PC-3 (cell line): ENCODE measurements at regions not wholly inside any gene's neighbourhood (a gene's known extent, or its start where the extent isn't known, plus 50 kb on each side); places are given as distances from the start of the nearest gene placed in this dataset.

Source experiments
- ATAC-seq: fragments of 200-7000 bp; cut with Tn5 transposase; 2 replicates; pipeline ENCODE4 v1.9.1; 2020; ENCODE audit warnings: mild to moderate bottlenecking, moderate library complexity
- BruUV-seq: library from RNA; stranded (reverse); fragments of 400-500 nt; replicated peaks from 2 replicates; lab custom pipeline; 2021; lab: Mats Ljungman, UMichigan
- CTCF ChIA-PET: fragments of 300-600 bp; sonication (Branson Sonifier 250); formaldehyde crosslinking; loops from one replicate; lab custom pipeline; 2022; ENCODE audit warnings: antibody characterized with exemption; lab: Charles Lee
- POLR2A ChIA-PET: fragments of 300-600 bp; sonication (Branson Sonifier 250); formaldehyde crosslinking; loops from one replicate; lab custom pipeline; 2022; ENCODE audit warnings: antibody characterized with exemption; ENCODE audit not compliant: unreplicated experiment; lab: Charles Lee
- DNase-seq: peaks from one replicate; pipeline ENCODE4 v3.0.0-alpha.2; 2015
- H2AFZ ChIP-seq: fragments of 300-600 bp; sonication (generic); 2 replicates; pipeline ENCODE4 v1.6.0; 2016; ENCODE audit warnings: antibody characterized with exemption, low read length
- H3F3A ChIP-seq: fragments of 300-600 bp; sonication (generic); one replicate; pipeline ENCODE4 v1.6.0; 2017; ENCODE audit warnings: antibody characterized with exemption, low read length, control low read depth, mild to moderate bottlenecking; ENCODE audit not compliant: unreplicated experiment
- H3K27ac ChIP-seq: fragments of 300-600 bp; sonication (generic); 2 replicates; pipeline ENCODE4 v1.5.1; 2016; ENCODE audit warnings: mild to moderate bottlenecking, low read length
- H3K27me3 ChIP-seq: fragments of 300-600 bp; sonication (generic); 2 replicates; pipeline ENCODE4 v1.6.1; 2016; ENCODE audit warnings: low read length, mixed read lengths
- H3K36me3 ChIP-seq: fragments of 300-600 bp; sonication (generic); 2 replicates; pipeline ENCODE4 v1.6.1; 2016; ENCODE audit warnings: low read depth, mixed run types, low read length, mixed read lengths
- H3K4me1 ChIP-seq: fragments of 300-600 bp; sonication (generic); 2 replicates; pipeline ENCODE4 v1.5.1; 2016; ENCODE audit warnings: low read length; ENCODE audit not compliant: insufficient read depth
- H3K4me2 ChIP-seq: fragments of 300-600 bp; sonication (generic); 2 replicates; pipeline ENCODE4 v1.6.0; 2016; ENCODE audit warnings: low read length
- H3K4me3 ChIP-seq: fragments of 300-600 bp; sonication (generic); 2 replicates; pipeline ENCODE4 v1.5.1; 2016; ENCODE audit warnings: mild to moderate bottlenecking, low read length, mixed read lengths
- H3K79me2 ChIP-seq: fragments of 300-600 bp; sonication (generic); 2 replicates; pipeline ENCODE4 v1.6.1; 2017; ENCODE audit warnings: low read length, mixed read lengths
- H3K9ac ChIP-seq: fragments of 300-600 bp; sonication (generic); 2 replicates; pipeline ENCODE4 v1.6.0; 2016; ENCODE audit warnings: mild to moderate bottlenecking, low read length
- H3K9me2 ChIP-seq: fragments of 300-600 bp; sonication (generic); replicated peaks from 2 replicates; pipeline ENCODE4 v1.6.1; 2016; ENCODE audit warnings: mixed run types, low read length, mixed read lengths
- H3K9me3 ChIP-seq: fragments of 300-600 bp; sonication (generic); 2 replicates; pipeline ENCODE4 v1.6.1; 2016; ENCODE audit warnings: low read length, mixed read lengths
- H4K20me1 ChIP-seq: fragments of 300-600 bp; sonication (generic); 2 replicates; pipeline ENCODE4 v1.6.1; 2016; ENCODE audit warnings: low read length, mixed read lengths
- EZH2 ChIP-seq: fragments of 300-600 bp; sonication (generic); IDR thresholded peaks from one replicate; pipeline ENCODE4 v1.6.1; 2017; ENCODE audit warnings: antibody characterized with exemption, mild to moderate bottlenecking, low read length; ENCODE audit not compliant: unreplicated experiment
- EZH2phosphoT487 ChIP-seq: fragments of 300-600 bp; sonication (generic); IDR thresholded peaks from 2 replicates; pipeline ENCODE4 v1.6.1; 2018; ENCODE audit warnings: mild to moderate bottlenecking, antibody characterized with exemption, low read length, borderline replicate concordance
- intact Hi-C: fragments of 100-400 bp; cut with micrococcal nuclease; formaldehyde crosslinking; loops from 2 replicates; pipeline ENCODE4 v1.9.0; 2023
- TF ChIP-seq, protein P1 (sequence below): fragments of 300-600 bp; sonication (generic); conservative IDR thresholded peaks from 2 replicates; pipeline ENCODE4 v1.5.1; 2017; ENCODE audit warnings: antibody characterized with exemption, low read depth, mild to moderate bottlenecking, low read length

GRCh38 chr18:43879415-43879814 lies 602.1 kb upstream of the SYT4 start:
- Histone ChIP-seq H3K4me3 (no peak overlapping the region), H3K9ac (no peak overlapping the region), H3F3A (no peaks in the 10 kb centered on the region), H3K4me2 (no peak overlapping the region), H3K36me3 (no peaks in the 10 kb centered on the region), H3K4me1 (0 out of 2 replicates have a peak, but pooled peaks cover 5% of the 10 kb centered on the region), H3K27me3 (no peaks in the 10 kb centered on the region), H3K27ac (no peak overlapping the region), H2AFZ (no peak overlapping the region), H3K9me2 (no peaks in the 10 kb centered on the region), H3K9me3 (no peaks in the 10 kb centered on the region), H4K20me1 (no peaks in the 10 kb centered on the region), H3K79me2 (no peaks in the 10 kb centered on the region)
- DNase-seq (no peak), ATAC-seq (no peak)
- POLR2A ChIA-PET, result no interaction called here
- intact Hi-C loops, result no loop called here
- TF ChIP-seq, protein P1, sequence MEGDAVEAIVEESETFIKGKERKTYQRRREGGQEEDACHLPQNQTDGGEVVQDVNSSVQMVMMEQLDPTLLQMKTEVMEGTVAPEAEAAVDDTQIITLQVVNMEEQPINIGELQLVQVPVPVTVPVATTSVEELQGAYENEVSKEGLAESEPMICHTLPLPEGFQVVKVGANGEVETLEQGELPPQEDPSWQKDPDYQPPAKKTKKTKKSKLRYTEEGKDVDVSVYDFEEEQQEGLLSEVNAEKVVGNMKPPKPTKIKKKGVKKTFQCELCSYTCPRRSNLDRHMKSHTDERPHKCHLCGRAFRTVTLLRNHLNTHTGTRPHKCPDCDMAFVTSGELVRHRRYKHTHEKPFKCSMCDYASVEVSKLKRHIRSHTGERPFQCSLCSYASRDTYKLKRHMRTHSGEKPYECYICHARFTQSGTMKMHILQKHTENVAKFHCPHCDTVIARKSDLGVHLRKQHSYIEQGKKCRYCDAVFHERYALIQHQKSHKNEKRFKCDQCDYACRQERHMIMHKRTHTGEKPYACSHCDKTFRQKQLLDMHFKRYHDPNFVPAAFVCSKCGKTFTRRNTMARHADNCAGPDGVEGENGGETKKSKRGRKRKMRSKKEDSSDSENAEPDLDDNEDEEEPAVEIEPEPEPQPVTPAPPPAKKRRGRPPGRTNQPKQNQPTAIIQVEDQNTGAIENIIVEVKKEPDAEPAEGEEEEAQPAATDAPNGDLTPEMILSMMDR, result no peak
- TF ChIP-seq EZH2phosphoT487 (no peak), EZH2 (no peak)
- no TSS peak for BruUV-seq
- CTCF ChIA-PET, result no interaction called here

DNA sequence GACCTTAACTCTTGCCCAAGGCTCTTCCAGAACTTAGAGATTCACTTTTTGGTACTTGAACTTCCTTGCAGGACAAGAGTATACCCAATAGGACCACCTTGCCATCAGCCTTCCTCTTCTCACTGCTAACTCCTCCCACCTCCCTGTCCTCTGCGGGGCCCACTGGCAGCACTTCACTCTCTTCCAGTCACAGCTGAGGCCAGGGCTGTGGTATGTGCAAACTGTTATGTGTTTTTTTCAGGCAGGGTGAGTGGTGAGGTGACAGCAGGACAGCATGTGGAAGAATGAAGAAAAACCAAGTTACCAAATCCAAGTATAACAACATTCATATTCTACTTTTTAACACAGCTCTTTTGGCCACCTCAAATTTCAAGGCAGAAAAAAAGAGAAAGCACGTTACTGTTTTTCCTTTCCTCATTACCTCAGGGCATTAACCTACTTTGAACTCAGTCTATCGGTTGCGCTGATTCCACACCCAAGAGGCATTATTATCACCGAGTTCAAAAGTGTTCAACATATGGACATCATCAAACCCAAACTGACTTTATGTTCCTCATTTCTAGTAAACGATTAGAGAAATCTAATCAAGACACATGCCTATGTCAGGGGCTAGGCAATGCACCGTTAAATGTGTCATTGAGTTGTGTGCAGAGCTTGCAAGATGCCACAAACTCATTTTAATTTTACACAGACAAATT lies 605.2 kb upstream of the SYT4 start:
- Histone ChIP-seq H3K4me1 (no peaks in the 10 kb centered on the region), H3K4me3 (no peak overlapping the region), H3K36me3 (no peaks in the 10 kb centered on the region), H3K9me2 (no peaks in the 10 kb centered on the region), H3F3A (no peaks in the 10 kb centered on the region), H3K9ac (no peak overlapping the region), H3K27ac (no peak overlapping the region), H3K27me3 (no peaks in the 10 kb centered on the region), H4K20me1 (no peaks in the 10 kb centered on the region), H3K79me2 (no peaks in the 10 kb centered on the region), H2AFZ (no peak overlapping the region), H3K9me3 (no peaks in the 10 kb centered on the region), H3K4me2 (no peak overlapping the region)
- BruUV-seq, result no TSS peak
- CTCF ChIA-PET, result no interaction called here
- no peak for TF ChIP-seq EZH2
- TF ChIP-seq, protein P1, result no peak
- TF ChIP-seq EZH2phosphoT487, result no peak
- POLR2A ChIA-PET, result no interaction called here
- intact Hi-C loops, result no loop called here
- ATAC-seq (no peak), DNase-seq (no peak)

- Histone ChIP-seq H3K4me2 (no peak overlapping the region), H3K9ac (no peak overlapping the region), H3K4me3 (no peak overlapping the region), H3K9me2 (no peaks in the 10 kb centered on the region), H3K36me3 (no peaks in the 10 kb centered on the region), H3F3A (no peaks in the 10 kb centered on the region), H3K79me2 (no peaks in the 10 kb centered on the region), H2AFZ (no peak overlapping the region), H3K27me3 (no peaks in the 10 kb centered on the region), H3K4me1 (no peaks in the 10 kb centered on the region), H4K20me1 (no peaks in the 10 kb centered on the region), H3K27ac (no peak overlapping the region), H3K9me3 (no peaks in the 10 kb centered on the region)
- ChIA-PET CTCF (no interaction called here), POLR2A (no interaction called here)
- ATAC-seq, result no peak
- no peak for DNase-seq
- intact Hi-C loops, result no loop called here
- TF ChIP-seq EZH2phosphoT487 (no peak), EZH2 (no peak)
- TF ChIP-seq, protein P1, result no peak
- BruUV-seq, result no TSS peak
Measured at GRCh38 chr18:43883886-43884285, 606.6 kb upstream of the SYT4 start.
